ENCODE measurements at regions not wholly inside any gene's neighbourhood (a gene's known extent, or its start where the extent isn't known, plus 50 kb on each side); places are given as distances from the start of the nearest gene placed in this dataset.

- TF ChIP-seq CTCF (IDR thresholded peaks at IDR 0.05) (no peak), POLR2A (IDR thresholded peaks at IDR 0.05) (no peak)
Observed at GRCh38 chr4:11152684-11153083, 276.0 kb downstream of the HS3ST1 start.
